GM23338 (cell line): ENCODE measurements at regions not wholly inside any gene's neighbourhood (a gene's known extent, or its start where the extent isn't known, plus 50 kb on each side); places are given as distances from the start of the nearest gene placed in this dataset.

Source experiments
- EZH2 ChIP-seq: fragments of 200-600 bp; sonication (generic); IDR thresholded peaks from one replicate; pipeline ENCODE4 v1.8.0; 2017; ENCODE audit warnings: antibody characterized with exemption, mild to moderate bottlenecking, low read depth; ENCODE audit not compliant: unreplicated experiment
- EZH2phosphoT487 ChIP-seq: fragments of 200-600 bp; sonication (generic); IDR thresholded peaks from one replicate; pipeline ENCODE4 v1.8.1; 2018; ENCODE audit warnings: antibody characterized with exemption; ENCODE audit not compliant: unreplicated experiment
- JUNB ChIP-seq: IDR thresholded peaks from one replicate; pipeline ENCODE4 v1.6.1; 2016; ENCODE audit warnings: antibody characterized with exemption; ENCODE audit not compliant: unreplicated experiment
- POLR2AphosphoS5 ChIP-seq: IDR thresholded peaks from 2 replicates; pipeline ENCODE4 v1.6.1; 2016; ENCODE audit warnings: antibody characterized with exemption, low read depth
- TF ChIP-seq, protein P1 (sequence below), 2 experiments: fragments of 200-600 bp in 1 of 2; sonication (generic) in 1 of 2; conservative IDR thresholded peaks; 2 replicates each; pipeline versions ENCODE4 v1.5.1 to v1.6.1; 2016 to 2017; ENCODE audit warnings: antibody characterized with exemption in 2 of 2, low read depth in 2 of 2, mild to moderate bottlenecking in 2 of 2, moderate library complexity in 1 of 2
- TF ChIP-seq, protein P2 (sequence below): IDR thresholded peaks from one replicate; pipeline ENCODE4 v1.6.1; 2018; ENCODE audit warnings: antibody characterized with exemption; ENCODE audit not compliant: unreplicated experiment
- TF ChIP-seq, protein P3 (sequence below): fragments of 250-450 bp; sonication (Bioruptor Pico); IDR thresholded peaks from 2 replicates; pipeline ENCODE4 v1.5.0; 2020; ENCODE audit warnings: mild to moderate bottlenecking, moderate library complexity

DNA sequence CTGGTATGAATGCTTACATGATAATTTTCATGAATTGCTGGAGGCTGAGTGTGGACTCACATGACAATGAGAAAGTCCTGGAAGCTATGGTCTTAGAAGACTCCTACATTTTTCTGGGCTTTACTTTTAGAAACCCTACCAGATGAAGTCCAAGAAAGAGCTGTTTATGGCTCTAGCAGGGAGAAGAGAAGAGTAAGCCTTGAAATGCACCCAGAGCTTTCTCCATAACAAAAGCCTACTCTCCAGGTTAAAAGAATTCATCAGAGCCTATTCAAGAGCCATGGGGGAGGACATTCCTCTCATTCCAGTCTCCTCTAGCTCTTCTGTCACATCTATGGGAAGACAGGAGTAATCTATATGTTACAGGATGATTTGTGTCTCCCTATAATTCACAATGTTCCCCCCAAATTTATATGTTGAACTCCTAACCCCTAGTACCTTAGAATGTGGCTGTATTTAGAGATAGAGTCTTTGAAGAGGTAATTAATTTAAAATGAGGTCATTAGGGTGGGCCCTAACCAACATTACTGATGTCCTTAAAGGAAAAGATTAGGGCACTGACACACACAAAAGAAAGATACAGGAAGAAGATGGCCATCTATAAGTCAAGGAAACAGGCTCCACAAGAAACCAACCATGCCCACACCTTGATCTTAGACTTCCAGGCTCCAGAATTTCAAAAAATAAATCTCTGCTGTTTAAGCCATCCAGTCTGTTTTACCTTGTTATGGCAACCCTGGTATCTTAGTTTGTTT, 193.8 kb upstream of the PTER start:
- TF ChIP-seq EZH2 (no peak), POLR2AphosphoS5 (no peak), JUNB (no peak), EZH2phosphoT487 (no peak)
- TF ChIP-seq, protein P1, sequence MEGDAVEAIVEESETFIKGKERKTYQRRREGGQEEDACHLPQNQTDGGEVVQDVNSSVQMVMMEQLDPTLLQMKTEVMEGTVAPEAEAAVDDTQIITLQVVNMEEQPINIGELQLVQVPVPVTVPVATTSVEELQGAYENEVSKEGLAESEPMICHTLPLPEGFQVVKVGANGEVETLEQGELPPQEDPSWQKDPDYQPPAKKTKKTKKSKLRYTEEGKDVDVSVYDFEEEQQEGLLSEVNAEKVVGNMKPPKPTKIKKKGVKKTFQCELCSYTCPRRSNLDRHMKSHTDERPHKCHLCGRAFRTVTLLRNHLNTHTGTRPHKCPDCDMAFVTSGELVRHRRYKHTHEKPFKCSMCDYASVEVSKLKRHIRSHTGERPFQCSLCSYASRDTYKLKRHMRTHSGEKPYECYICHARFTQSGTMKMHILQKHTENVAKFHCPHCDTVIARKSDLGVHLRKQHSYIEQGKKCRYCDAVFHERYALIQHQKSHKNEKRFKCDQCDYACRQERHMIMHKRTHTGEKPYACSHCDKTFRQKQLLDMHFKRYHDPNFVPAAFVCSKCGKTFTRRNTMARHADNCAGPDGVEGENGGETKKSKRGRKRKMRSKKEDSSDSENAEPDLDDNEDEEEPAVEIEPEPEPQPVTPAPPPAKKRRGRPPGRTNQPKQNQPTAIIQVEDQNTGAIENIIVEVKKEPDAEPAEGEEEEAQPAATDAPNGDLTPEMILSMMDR (conservative IDR thresholded peaks at IDR 0.05; ENCODE audit: low read depth in 2 of 2): no peak
- TF ChIP-seq, protein P2, sequence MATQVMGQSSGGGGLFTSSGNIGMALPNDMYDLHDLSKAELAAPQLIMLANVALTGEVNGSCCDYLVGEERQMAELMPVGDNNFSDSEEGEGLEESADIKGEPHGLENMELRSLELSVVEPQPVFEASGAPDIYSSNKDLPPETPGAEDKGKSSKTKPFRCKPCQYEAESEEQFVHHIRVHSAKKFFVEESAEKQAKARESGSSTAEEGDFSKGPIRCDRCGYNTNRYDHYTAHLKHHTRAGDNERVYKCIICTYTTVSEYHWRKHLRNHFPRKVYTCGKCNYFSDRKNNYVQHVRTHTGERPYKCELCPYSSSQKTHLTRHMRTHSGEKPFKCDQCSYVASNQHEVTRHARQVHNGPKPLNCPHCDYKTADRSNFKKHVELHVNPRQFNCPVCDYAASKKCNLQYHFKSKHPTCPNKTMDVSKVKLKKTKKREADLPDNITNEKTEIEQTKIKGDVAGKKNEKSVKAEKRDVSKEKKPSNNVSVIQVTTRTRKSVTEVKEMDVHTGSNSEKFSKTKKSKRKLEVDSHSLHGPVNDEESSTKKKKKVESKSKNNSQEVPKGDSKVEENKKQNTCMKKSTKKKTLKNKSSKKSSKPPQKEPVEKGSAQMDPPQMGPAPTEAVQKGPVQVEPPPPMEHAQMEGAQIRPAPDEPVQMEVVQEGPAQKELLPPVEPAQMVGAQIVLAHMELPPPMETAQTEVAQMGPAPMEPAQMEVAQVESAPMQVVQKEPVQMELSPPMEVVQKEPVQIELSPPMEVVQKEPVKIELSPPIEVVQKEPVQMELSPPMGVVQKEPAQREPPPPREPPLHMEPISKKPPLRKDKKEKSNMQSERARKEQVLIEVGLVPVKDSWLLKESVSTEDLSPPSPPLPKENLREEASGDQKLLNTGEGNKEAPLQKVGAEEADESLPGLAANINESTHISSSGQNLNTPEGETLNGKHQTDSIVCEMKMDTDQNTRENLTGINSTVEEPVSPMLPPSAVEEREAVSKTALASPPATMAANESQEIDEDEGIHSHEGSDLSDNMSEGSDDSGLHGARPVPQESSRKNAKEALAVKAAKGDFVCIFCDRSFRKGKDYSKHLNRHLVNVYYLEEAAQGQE: no peak
- TF ChIP-seq, protein P3, sequence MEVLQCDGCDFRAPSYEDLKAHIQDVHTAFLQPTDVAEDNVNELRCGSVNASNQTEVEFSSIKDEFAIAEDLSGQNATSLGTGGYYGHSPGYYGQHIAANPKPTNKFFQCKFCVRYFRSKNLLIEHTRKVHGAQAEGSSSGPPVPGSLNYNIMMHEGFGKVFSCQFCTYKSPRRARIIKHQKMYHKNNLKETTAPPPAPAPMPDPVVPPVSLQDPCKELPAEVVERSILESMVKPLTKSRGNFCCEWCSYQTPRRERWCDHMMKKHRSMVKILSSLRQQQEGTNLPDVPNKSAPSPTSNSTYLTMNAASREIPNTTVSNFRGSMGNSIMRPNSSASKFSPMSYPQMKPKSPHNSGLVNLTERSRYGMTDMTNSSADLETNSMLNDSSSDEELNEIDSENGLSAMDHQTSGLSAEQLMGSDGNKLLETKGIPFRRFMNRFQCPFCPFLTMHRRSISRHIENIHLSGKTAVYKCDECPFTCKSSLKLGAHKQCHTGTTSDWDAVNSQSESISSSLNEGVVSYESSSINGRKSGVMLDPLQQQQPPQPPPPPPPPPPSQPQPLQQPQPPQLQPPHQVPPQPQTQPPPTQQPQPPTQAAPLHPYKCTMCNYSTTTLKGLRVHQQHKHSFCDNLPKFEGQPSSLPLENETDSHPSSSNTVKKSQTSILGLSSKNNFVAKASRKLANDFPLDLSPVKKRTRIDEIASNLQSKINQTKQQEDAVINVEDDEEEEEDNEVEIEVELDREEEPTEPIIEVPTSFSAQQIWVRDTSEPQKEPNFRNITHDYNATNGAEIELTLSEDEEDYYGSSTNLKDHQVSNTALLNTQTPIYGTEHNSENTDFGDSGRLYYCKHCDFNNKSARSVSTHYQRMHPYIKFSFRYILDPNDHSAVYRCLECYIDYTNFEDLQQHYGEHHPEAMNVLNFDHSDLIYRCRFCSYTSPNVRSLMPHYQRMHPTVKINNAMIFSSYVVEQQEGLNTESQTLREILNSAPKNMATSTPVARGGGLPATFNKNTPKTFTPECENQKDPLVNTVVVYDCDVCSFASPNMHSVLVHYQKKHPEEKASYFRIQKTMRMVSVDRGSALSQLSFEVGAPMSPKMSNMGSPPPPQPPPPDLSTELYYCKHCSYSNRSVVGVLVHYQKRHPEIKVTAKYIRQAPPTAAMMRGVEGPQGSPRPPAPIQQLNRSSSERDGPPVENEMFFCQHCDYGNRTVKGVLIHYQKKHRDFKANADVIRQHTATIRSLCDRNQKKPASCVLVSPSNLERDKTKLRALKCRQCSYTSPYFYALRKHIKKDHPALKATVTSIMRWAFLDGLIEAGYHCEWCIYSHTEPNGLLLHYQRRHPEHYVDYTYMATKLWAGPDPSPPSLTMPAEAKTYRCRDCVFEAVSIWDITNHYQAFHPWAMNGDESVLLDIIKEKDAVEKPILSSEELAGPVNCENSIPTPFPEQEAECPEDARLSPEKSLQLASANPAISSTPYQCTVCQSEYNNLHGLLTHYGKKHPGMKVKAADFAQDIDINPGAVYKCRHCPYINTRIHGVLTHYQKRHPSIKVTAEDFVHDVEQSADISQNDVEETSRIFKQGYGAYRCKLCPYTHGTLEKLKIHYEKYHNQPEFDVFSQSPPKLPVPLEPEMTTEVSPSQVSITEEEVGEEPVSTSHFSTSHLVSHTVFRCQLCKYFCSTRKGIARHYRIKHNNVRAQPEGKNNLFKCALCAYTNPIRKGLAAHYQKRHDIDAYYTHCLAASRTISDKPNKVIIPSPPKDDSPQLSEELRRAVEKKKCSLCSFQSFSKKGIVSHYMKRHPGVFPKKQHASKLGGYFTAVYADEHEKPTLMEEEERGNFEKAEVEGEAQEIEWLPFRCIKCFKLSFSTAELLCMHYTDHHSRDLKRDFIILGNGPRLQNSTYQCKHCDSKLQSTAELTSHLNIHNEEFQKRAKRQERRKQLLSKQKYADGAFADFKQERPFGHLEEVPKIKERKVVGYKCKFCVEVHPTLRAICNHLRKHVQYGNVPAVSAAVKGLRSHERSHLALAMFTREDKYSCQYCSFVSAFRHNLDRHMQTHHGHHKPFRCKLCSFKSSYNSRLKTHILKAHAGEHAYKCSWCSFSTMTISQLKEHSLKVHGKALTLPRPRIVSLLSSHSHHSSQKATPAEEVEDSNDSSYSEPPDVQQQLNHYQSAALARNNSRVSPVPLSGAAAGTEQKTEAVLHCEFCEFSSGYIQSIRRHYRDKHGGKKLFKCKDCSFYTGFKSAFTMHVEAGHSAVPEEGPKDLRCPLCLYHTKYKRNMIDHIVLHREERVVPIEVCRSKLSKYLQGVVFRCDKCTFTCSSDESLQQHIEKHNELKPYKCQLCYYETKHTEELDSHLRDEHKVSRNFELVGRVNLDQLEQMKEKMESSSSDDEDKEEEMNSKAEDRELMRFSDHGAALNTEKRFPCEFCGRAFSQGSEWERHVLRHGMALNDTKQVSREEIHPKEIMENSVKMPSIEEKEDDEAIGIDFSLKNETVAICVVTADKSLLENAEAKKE (CRISPR knock-in tag): peak; percentile 100
